ENCODE measurements at regions not wholly inside any gene's neighbourhood (a gene's known extent, or its start where the extent isn't known, plus 50 kb on each side); places are given as distances from the start of the nearest gene placed in this dataset.

DNA sequence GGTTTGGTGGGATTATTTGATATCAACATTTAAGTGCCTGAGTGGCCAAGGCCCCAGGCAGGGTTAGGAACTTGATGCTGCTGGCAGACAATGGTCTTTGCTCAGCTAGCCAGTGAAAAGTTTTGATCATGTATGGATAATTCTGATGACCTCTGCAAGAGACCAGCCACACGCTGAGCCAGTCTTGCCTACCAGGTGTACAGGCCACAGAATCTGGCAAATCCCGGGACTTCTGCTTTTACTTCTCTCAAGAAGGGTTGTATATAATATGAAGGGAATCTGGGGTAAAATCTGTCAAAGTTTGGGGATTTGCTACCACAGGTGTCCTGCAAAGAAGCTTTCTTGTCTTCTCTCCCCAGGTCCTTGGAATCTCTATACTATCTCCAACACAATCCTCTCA is 331.4 kb upstream of the GOLIM4 start:
- TF ChIP-seq, protein P1, sequence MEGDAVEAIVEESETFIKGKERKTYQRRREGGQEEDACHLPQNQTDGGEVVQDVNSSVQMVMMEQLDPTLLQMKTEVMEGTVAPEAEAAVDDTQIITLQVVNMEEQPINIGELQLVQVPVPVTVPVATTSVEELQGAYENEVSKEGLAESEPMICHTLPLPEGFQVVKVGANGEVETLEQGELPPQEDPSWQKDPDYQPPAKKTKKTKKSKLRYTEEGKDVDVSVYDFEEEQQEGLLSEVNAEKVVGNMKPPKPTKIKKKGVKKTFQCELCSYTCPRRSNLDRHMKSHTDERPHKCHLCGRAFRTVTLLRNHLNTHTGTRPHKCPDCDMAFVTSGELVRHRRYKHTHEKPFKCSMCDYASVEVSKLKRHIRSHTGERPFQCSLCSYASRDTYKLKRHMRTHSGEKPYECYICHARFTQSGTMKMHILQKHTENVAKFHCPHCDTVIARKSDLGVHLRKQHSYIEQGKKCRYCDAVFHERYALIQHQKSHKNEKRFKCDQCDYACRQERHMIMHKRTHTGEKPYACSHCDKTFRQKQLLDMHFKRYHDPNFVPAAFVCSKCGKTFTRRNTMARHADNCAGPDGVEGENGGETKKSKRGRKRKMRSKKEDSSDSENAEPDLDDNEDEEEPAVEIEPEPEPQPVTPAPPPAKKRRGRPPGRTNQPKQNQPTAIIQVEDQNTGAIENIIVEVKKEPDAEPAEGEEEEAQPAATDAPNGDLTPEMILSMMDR (IDR thresholded peaks at IDR 0.05), result no peak
- TF ChIP-seq POLR2A (IDR thresholded peaks at IDR 0.05) (no peak), EP300 (IDR thresholded peaks at IDR 0.05) (no peak)

Measured in ovary (tissue), 3 donors.